Myocyte (in vitro differentiated cells): ENCODE measurements at regions not wholly inside any gene's neighbourhood (a gene's known extent, or its start where the extent isn't known, plus 50 kb on each side); places are given as distances from the start of the nearest gene placed in this dataset.
A peak's percentile ranks its signal among the peaks of the same experiment; 100 is the strongest.

Source experiments
- DNase-seq: peaks from one replicate; pipeline ENCODE4 v3.0.0-alpha.2; 2012; ENCODE audit warnings: low read depth

GRCh38 chr11:126129727-126130671, 67.3 kb upstream of the CDON start:
- peak; percentile 79 for DNase-seq

- peak; percentile 47 for DNase-seq
These were observed 65.2 kb upstream of the CDON start for GRCh38 chr11:126127898-126128297.

- DNase-seq, result no peak
These were observed 64.7 kb upstream of the CDON start for GRCh38 chr11:126127284-126127845.

- DNase-seq, result peak; percentile 98
These were observed 61.6 kb upstream of the CDON start for GRCh38 chr11:126124231-126124661.

DNA sequence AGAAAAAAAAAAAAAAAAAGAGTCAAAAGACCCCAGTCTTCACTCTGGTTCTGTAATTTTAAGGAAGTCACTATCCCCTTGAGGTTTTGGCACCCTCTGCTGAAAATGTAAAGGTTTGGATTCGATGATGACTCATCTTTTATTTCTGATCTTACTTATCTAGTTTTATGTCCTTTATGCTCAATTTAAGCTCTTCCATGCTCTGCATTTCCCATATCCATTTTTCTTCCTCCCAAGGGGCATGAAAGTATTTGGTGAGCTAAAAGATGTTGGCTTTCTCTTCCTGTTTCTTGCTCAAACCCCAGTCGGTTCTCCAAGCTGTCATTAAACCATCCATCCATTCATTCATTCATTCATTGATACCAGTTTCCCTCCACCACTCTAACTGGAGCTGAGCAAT, 61.0 kb upstream of the CDON start:
- DNase-seq, result no peak

DNA sequence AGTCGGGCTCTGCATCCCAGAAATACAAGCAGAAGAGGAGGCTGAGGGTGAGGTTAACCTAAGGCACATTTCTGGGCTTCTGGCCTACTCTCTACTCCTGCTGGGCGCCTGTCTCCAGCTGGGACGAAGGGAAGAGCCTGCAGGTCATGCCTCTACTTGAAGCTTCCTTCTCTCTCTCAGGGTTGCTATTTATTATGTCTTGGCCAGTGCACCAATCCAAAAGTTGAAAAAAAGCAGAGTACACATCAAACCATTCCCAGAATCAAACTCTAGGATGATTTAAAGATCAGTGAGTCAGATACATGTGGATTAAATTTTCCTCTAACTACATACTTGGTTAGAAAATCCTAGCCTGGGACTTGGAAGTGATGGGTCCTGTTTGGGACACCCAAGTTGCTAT, 60.2 kb upstream of the CDON start:
- DNase-seq, result peak; percentile 21

DNA sequence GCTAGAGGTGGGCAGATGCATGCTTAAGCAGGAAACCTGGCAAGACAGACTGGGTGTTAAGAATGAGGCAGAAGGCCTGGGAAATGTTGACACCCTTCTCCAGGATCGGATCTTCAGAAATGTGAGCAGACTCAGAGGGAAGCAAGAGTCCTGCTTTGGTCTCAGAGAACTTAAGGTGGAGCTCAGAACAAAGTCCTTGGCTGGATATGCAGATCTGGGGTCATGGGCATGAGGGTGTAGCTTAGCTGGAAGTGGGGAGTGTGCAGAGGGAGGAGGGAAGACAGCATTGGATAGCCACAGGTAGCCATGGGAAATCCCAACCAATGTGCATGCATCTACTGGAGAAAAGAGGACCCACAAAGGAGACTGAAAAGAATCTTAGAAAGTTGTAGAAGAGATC, 58.6 kb upstream of the CDON start:
- no peak for DNase-seq

GRCh38 chr11:126118806-126119205, 56.1 kb upstream of the CDON start:
- no peak for DNase-seq

DNA sequence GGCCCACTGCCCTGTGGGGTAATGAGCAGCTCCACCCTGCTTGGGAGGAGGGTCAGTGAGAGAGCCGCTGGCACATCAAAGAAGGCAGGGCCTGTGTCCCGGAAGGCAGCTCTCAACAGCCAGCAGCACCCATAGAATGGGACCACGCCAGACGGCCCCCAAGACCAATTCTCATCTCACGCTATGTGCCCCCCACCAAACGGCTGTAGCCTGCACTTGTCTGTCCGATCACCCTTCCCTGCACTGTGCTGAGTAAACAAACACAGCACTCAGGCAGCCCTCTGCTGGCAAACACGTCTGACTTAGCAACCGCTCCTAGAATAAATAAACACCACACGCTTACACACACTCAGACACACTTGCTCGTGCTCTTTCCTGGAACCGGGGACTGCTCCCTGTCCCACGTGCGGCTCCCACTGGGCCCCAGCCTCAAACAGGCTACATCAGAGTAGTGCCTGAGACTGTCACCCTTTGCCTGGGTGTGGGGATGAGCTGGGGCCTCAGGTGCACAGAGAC, 53.2 kb upstream of the CDON start:
- DNase-seq, result peak; percentile 82

GRCh38 chr11:126115127-126115495, 52.4 kb upstream of the CDON start:
- DNase-seq, result peak; percentile 82

- peak; percentile 85 for DNase-seq
These were observed 51.9 kb upstream of the CDON start for GRCh38 chr11:126114486-126115126.

GRCh38 chr11:126113963-126114362, 51.3 kb upstream of the CDON start:
- peak; percentile 83 for DNase-seq

GRCh38 chr11:126113515-126113957, 50.9 kb upstream of the CDON start:
- peak; percentile 99 for DNase-seq

- DNase-seq, result peak; percentile 25
These were observed 50.3 kb upstream of the CDON start for GRCh38 chr11:126113012-126113411.

DNA sequence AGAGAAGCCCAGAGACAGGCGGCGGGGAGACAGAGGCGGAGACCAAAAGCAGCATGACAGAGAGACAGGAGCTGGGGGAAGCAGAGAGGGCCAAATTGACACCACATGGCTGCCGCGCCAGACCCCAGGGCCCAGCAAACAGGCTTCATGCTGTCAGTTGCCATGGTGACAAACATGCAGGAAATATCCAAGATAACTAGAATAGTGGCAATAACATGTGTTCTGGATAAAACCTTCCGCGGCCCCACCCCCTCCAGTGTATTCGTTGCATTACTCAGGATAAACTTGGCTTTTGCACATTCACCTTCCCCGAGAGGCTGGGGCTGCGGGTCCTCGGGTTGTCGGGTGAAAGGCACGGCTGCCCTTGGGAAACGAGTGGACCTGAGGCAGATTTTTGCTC, 49.9 kb upstream of the CDON start:
- peak; percentile 13 for DNase-seq
